Stimulated activated CD4-positive, alpha-beta T cell treated with anti-CD3 and anti-CD28 coated beads, Interleukin-12 subunit alpha, Interleukin-12 subunit beta, amount 100 ng/mL, for 4 hours (primary cell): ENCODE measurements at regions not wholly inside any gene's neighbourhood (a gene's known extent, or its start where the extent isn't known, plus 50 kb on each side); places are given as distances from the start of the nearest gene placed in this dataset.
"Not testable (repeated sequence)": the region's sequence is repeated elsewhere in the genome, so short reads cannot be mapped to it uniquely, and the experiment has no call there.

Source experiments
- DNase-seq: peaks from one replicate; pipeline ENCODE4 v3.0.0-alpha.2; 2020

DNA sequence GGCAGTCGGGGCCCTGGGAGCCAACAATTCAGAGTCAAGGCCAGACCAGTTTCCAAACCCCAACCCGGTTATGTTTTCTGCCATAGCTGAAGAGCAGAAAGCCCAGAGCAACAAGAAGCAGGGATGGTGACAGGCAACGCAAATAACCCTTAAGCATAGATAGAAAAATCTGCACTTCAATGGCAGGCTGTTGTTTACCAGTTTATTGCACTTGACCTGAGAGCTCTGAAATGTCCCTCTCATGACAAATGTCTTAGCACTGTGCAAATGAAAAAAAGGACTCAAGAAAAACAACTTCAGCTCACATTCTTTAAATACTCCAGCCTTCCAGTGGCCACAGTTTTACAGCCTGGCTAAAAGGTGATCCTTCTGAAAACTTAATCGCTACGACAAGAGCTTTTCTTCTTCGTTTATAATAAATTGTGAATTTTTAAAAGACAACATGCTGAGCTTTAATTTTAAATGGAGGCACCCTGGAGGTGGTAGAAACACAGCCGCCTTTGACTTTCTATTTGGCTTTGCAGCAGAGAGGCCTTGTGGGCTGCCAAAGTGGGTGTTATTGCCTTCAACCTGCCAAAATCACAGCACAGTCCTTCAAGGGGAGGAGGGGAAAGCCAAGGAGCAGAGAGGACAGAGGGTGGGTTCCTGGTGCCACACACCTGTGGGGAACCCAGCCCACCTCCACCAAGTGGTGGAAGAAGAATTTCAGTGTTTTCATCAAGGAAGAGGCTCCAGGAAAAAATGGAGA, 289.5 kb upstream of the CDYL start:
- no peak for DNase-seq

DNA sequence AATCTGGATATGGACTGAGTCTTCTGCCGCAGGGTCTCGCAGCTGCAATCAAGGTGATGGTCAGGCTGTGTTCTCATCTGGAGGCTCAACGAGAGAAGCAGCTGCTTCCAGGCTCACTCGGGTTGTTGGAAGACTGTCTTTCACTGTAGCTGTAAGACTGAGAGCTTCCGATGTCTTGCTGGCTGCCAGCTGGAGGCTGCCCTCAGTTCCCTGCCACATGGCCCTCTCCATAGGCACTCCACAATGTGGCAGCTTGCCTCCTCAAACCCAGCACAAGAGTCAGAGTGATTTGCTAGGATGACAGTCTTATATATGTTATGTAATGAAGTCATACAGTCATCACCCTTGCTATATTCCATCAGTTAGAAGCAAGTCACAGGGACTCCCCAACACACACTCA, 290.5 kb upstream of the CDYL start:
- DNase-seq = no peak

DNA sequence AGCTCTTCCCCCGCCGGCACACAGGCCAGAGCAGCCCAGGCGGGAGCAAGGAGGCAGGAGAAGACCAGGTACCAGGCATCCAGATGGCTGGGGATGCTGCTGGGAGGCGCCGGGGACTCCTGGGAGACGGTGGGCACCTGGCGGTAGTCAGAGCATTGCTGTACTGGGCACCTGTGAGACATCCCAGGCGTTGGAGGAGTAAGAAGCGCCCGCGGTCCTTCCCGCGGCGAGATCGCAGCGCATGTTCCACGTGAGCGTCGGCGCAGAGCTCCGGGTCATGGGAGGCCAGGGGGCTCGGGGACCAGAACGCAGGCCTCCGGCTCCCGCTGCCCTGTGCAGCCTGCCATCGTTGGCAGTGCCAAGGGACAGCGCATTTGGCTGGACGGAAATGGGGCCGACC, 293.7 kb upstream of the CDYL start:
- no peak for DNase-seq

DNA sequence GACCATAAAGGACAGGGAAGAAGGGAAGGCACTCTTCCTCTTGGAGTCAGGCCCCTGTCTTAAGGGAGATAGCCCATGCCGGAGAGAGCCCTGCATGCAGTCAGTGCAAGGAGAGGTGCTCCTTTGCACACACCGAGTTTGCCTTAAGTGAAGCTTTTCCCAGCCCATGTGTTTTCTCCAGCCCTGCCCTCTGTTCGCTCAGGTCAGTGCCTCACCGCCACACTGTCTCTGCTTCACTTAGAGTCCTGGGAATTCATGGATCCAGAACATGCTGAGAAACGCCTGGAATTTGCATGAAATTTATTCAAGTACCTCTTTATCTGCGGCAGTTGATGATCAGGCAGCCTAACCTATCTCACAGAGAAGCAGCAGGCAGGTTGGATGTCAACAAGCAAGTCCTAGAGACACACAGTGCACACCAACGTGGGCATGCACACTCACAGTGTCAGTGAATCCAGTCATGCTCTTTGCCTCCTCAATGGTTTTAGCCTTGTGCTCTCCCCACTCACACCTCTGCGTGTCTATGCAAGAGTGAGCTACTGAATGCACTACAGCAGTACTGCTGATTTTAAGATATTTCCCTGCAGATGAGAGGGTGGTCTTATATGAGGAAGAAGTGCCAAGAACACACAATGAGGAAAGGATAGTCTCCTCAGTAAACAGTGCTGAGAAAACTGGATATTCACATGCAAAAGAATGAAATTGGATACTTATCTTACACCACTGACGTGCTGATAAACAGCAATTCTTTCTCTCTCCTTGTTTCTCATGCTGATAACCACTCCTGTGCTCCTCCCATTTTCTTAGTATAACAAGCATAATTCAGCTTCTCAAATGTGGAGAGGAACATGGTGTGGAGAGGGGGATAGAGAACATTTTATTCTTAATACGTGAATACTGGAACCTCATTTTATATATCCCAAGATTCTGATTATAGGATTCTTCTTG, 295.1 kb upstream of the CDYL start:
- no peak for DNase-seq

DNA sequence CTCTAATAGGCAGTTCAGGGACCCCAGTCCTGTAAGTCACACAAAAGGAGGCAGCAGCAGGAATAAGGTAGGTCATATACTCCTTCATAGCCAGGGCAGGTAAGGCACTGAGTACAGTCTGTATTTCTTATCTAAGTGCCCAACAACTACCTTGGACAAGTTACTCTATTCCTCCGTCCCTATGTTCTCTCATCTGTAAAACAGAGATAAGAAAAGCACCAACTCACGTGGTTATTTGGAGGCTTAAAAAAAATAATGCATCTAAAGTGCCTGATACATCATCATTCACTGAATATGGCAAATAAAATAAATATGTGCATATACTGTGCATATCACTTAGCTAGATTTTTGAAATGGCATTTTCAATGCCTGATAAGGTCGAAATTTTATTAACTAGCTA, 298.1 kb upstream of the CDYL start:
- DNase-seq = no peak

DNA sequence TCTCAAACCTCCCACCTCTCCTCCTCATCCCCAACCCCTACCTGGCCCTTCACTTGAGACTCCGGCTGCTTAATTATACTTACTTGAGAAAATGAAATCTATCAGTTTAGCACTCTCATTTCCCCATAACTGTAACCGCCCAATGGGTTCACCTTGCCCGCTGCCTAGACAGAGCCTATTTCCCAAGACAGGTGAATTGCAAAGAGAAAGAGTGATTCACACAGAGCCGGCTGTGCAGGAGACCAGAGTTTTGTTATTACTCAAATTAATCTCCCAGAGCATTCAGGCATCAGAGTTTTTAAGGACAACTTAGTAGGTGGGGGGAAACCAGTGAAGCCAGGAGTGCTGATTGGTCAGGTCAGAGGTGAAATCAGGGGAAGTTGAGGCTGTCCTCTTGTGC, 301.4 kb upstream of the CDYL start:
- no peak for DNase-seq

DNA sequence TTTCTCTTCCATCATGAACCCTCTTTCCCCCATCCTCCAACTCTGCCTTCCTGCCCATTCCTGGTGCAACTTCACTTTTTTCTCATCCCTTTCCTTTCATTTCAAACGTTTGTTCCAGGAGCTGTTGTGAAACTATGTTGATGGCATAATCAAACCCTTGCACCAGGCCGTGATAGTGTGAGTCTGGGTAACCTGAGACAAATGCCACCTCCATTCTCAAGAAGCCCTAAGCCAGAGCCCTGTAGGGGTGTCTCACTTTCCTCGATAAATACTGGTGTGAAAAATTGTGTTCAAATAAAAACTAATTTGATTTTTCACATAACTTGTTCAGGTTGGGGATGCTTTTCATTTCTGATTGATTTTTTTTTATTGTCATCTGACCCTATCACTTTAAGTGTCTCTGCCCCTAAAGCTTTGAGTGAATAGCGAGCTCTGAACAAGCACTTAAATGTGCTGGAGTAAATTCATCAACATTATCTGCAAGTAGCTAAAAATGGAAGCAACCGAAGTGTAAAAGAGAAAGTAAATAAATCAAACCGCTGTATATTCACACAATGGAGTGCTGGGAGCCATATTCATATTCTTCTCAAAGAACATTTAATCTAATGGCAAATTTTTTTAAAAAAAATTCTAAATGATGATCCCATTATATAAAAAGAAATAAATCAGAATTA, 303.1 kb upstream of the CDYL start:
- no peak for DNase-seq

DNA sequence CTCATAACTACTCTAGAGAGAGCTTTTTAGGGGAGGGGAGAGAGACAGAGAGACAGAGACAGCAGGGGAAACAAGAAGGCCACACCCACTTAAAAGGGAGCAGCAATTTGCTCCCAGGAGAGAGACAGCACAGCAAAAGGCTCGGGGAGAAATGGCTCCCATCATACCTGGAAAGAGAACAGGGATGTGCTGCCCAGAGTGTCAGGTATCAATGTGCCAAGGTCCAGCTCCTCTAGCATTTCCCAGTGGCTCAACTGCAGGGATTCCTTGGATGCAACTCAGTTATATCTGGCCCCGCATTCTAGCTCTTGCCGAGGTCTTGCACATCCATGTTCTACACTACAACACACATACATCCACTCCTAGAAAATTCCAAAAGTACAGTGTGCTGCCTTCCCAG, 304.0 kb upstream of the CDYL start:
- DNase-seq = no peak

DNA sequence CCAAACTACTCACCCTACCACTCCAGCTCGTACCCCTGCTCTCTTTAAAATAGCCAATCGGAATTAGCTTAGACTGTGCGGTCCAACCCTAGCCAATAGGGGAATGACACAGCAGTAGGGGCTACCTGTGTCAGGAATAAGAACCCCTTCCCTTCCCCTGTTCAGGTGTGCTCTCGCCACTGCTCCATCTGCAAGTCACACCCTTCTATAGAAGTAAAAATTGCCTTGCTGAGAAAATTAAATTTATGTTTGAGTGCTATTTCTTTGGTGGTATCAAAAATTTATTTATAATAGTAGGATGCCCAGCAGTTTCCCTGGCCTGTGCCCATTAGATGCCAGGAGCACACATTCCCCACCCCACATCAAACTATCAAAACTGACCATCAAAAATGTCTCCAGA, 304.7 kb upstream of the CDYL start:
- DNase-seq = not testable (repeated sequence)

DNA sequence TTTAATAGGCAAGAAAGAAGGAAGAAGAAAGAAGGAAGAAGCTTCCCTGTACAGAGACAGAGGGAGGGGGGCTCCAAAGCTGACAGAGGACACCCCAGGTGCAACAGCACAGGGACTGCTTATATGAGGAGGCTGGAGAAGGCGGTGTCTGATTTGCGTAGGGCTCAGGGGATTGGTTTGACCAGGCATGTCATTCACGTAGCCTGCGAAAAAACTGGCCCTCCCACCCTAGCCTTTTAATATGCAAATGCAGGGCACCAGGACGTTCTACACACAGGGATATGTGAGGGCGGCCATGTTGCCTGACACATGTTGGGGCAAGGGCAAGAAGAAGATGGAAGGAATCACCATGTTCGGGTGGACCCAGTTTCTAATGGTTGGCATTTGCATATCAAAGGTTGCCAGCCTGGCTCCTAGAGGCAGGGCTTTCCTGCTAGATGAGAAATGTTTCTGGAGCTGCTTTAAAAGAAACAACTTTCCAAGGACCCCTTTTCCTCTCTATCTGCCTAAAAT, 305.4 kb upstream of the CDYL start:
- DNase-seq = no peak

DNA sequence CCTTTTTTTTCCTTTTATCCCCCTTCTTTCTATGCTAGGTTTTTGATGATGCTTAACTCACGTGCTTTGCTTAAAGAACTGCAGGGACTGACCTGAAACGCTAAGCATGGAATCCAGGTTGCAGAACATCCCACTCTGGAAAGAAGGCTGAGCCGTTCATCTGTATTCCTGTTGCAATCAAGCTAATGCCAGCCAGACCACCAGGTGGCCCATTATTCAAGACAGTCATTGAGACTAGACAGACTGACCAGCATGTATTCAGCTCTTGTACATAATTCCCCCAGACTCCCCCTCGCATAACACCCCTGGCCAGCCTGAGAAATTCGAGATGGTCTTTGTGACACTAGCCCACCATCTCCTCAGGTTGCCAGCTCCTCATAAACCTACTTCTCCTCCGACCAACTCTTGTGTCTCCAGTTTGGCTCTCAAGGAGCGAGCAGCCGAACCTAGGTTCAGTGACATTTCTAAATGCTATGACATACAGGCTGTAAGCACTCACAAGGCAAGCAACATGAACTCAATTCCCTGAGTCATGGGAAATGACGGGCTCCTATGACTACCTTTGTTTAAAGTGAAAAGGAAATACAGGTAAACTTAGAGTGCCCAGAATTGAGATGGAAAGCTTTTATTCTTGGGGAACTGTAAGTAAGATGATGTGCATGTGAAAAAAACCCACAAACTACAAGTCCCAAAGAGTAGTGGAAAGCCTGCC, 309.3 kb upstream of the CDYL start:
- no peak for DNase-seq

DNA sequence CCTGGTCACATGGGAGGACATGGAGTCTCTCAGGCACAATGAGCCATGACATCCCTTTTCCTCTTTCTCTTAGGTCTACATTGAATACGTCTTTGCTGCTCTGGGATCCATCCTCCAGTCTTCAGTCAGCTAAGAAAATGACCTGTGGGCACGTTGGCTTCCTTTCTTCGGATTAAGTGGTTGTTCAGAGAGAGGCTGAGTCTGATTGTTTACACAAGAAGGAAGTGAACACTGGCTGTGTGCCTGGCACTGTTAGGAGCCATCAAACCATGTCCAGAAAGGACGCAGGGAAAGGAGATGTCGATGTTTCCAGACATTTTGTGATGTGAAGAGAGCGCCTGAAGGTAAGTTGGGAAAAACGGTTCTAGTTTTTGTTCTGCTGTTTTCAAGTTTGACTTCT, 309.9 kb upstream of the CDYL start:
- no peak for DNase-seq

DNA sequence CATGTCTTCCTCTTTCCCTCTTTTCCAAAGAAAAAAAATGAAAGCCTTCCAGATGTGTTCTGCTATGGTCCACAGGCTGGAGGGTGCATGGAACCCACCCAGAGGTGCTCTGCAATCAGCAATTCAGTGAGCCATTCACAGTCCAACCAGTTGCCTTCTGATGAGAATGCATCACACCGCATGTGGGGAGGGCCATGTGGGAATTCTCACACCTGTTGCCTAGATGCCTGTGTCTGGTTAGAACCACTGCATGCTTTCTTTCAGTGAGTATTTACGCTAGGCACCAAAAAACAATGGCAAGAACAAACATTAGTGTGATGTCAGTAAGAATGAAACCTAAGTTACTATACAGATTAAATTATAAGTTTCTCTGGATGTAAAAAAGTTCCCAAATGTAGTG, 311.6 kb upstream of the CDYL start:
- no peak for DNase-seq

DNA sequence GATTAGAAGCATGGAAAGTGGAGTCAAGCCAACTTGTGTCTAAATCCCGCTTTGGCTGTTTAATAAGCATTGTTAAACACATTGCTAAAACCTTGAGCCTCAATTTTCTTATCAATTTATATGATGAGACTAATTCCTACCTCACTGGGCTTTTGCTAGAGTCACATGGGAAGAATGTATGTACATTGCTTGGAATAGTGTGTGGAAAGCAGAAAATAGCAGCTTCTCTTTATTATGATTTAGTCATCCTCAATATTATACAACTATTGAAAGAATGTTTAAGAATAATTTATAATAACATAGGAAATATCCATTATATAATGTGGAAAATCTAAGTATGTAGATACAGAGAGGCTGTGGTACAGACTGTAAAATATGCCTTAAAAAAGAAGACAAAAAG, 313.0 kb upstream of the CDYL start:
- DNase-seq = no peak

DNA sequence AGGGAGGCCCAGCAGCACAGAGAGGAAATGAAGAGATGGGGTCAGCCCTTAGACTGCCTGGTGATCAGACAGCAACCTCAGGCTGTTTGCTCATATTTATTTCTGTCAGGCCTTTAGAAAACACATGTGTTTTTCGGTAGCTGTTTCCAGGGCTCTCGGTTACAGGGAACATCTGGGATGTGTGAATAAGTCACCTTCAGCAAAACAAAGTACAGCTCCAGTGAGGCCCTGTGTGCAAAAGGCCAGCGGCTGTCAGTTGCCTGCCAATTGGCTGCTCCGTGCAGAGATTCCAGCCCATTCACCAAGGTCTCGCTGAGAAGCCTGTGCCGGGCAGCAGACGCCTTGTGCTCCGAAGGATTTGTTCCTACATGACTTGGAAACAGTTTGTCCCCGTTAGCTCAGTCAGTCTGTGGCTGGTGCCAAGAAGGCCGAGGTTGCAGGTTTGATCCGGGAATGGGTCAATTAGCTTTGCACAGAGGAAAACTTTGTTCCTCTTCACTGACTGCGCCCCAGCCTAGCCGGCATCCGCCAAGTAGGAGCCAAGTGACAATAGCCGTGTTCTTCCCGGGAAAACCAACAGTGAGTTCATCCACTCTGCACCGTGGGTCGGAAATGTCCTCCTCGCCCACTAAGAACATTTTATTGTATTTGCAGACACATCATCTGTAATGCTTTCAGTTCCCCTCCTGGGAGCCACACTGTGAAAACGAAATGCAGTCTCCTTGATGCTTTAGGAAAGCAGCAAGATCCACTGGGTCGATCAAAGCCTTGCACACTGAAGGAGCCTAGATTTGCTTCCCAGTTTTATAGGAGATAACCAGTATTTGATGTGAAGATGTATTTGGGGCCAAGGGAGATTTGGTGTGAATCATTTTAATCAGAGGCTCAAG, 315.4 kb upstream of the CDYL start:
- no peak for DNase-seq

DNA sequence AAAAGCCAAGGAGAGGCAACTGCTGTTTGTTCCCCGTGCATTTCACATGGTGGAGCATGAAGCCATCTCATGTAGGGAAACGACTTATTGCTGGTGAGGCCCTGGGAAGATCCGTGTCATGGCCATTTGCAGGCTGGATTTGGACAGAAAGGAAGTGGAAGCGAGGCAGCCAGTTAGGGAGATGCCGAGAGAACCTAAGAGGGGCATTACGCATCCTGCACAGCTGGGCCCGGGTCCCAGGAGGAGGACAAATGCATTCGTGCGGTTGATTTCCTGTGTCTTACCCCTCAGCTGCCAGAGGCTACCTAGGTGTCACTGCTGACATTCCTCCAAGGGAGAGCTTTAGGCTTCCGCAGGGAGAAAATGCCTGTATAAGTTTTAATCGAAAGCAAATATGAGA, 316.2 kb upstream of the CDYL start:
- DNase-seq = no peak

DNA sequence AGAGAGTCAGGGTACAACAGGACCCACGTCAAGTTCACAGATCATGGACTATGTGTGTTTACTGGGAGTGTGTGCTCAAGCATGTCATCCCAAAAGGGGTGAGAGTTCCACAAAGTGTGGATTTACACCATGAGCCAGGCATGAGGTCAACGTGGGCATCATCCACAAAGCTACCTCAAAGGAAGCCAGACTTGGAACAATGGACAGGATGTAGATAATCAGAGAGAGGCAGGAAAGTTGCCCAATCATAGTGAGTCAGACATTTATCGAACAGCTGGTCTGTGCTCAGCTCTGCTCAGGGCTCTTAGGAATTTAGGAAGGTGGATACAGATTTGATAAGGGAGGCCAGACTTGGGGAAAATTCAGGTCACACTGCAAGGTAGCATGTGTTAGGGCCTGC, 317.2 kb upstream of the CDYL start:
- DNase-seq = no peak

DNA sequence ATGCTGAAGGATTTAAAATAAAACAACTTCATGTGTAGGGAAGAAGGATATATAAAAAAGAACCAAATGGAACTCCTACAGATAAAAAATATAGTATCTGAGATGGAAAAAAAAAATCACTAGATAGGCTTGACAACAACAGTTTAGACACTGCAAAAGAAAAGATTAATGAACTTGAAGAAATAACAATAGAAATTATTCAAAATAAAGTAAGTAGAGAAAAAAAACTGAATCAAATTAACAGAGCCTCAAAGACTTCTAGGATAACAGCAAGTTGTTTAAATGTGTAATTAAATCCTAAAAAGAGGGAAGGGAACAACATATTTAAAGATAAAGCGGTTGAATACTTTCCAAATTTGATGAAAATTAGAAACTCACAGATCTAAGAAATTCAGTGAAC, 316.3 kb upstream of the ECI2 start:
- DNase-seq = no peak

DNA sequence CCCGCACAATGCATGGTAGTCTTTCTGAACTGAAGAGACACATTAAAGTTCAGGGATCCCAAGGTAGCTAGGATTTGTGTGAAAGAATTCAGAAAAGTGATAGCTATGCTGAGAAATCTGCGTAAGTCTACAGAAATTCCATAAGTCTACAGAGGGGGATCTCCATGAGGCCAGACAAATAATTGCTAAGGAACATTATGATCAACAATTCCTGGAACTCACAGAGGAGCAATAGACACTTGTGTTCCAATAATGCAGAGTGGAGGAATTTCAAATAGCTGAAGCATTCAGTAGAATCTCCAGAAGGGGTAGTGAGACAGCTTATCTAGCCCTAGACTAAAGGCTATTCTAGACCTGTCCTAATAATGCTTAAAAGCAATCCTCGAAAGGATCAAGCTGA, 315.7 kb upstream of the ECI2 start:
- DNase-seq = no peak

DNA sequence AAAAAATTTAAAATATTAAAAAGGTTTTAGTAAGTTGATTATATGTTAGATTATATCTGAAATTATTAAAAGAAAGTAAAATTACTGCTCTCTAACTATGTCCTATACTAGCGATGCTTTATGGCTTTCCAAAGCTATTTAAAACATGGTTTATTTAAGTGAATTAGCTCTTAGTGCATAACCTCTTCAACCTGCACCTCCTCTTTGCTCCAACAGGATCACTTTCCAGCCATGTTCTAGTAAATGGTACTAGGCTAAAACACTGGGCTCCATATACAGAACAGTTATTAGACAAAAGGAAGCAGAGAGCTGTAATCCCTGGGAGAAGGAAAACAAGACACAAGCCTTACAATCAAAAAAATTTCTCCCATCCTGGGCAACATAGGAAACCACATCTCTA, 314.9 kb upstream of the ECI2 start:
- no peak for DNase-seq

DNA sequence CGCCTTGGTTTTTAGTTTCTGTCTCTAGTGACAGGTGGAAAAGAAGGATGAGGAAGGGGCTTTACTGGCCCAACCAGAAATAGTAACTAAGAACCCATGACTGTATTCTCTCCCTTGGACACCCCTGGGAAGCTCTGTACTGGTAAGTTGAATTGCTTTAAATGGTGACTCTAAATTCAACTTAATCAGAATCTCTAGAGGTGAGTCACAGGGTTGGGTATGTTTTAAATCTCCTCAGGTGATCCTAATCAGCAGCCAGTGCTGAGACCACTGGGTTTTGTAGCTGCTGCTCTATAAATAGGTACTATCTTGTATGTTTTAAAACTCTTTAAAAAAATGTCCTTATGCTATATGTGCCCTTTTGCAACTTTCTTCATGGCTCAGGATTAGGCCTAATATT, 314.0 kb upstream of the ECI2 start:
- DNase-seq = no peak

DNA sequence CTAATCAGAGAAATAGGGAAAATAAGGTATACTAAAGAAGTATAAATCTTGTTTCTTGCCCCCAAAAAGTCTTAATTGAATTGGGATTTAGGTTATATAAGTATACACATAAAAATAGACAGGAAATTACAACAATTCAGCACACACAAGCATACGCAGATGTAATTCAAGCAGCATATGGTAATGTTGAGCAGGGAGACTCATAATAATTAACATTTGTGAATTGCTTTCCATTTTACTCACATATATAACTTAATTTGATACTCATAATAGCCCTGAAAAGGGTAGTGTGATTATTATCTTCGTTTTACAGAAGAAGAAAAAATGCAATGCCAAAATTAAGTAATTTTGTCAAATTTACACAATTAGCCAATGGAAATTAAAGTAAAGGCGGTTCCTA, 313.5 kb upstream of the ECI2 start:
- DNase-seq = no peak
